Spinal cord (tissue), 9 donors: ENCODE measurements at regions not wholly inside any gene's neighbourhood (a gene's known extent, or its start where the extent isn't known, plus 50 kb on each side); places are given as distances from the start of the nearest gene placed in this dataset.
A peak's percentile ranks its signal among the peaks of the same experiment; 100 is the strongest.

Experiments used
- DNase-seq, 6 donors: peaks; one replicate each; pipeline versions ENCODE4 v3.0.0 to v3.0.0-alpha.2; 2013 to 2015; ENCODE audit warnings: low spot score in 6 of 6, low read depth in 4 of 6
- H3K27ac ChIP-seq: one replicate; pipeline ENCODE4 v1.5.1; 2013; ENCODE audit warnings: low read depth, low read length, control low read depth
- H3K27me3 ChIP-seq: one replicate; pipeline ENCODE4 v1.6.1; 2013; ENCODE audit warnings: low read length; ENCODE audit not compliant: control insufficient read depth, insufficient read depth
- H3K36me3 ChIP-seq: one replicate; pipeline ENCODE4 v1.6.1; 2013; ENCODE audit warnings: low read length; ENCODE audit not compliant: control insufficient read depth, insufficient read depth
- H3K4me1 ChIP-seq: one replicate; pipeline ENCODE4 v1.6.1; 2013; ENCODE audit warnings: low read length; ENCODE audit not compliant: control insufficient read depth, insufficient read depth
- H3K4me3 ChIP-seq: one replicate; pipeline ENCODE4 v1.5.1; 2013; ENCODE audit warnings: low read depth, low read length, control low read depth
- H3K9me3 ChIP-seq: one replicate; pipeline ENCODE4 v1.6.1; 2013; ENCODE audit warnings: low read length; ENCODE audit not compliant: control insufficient read depth, insufficient read depth
- WGBS: methylation state at CpG from one replicate; pipeline ENCODE4 v1.1.5; 2013; ENCODE audit warnings: missing lambda C conversion rate; ENCODE audit not compliant: insufficient coverage; 5-methylcytosine and 5-hydroxymethylcytosine counted together
- donor health status: healthy.

- DNase-seq, result no peak
- Histone ChIP-seq H3K4me3 (no peak overlapping the region), H3K36me3 (no peaks in the 10 kb centered on the region), H3K4me1 (no peaks in the 10 kb centered on the region), H3K27ac (no peak overlapping the region), H3K9me3 (no peaks in the 10 kb centered on the region), H3K27me3 (no peaks in the 10 kb centered on the region)
- no CpG with 5 or more reads among the region's 1 CpG for WGBS
Observed at GRCh38 chr17:14637260-14637659, 336.4 kb downstream of the HS3ST3B1 start.

- H3K27ac ChIP-seq, result no peak overlapping the region
- peak in 1 of 6 donors; percentile 91 for DNase-seq
- no peak overlapping the region for H3K4me3 ChIP-seq
- H3K4me1 ChIP-seq, result no peaks in the 10 kb centered on the region
- H3K36me3 ChIP-seq, result no peaks in the 10 kb centered on the region
- WGBS, result 92% methylated on average over 3 of the region's 4 CpGs
- H3K9me3 ChIP-seq, result no peaks in the 10 kb centered on the region
- H3K27me3 ChIP-seq, result no peaks in the 10 kb centered on the region
Observed at GRCh38 chr17:14630621-14631020, 329.7 kb downstream of the HS3ST3B1 start.

- no peak for DNase-seq
- Histone ChIP-seq H3K27me3 (no peaks in the 10 kb centered on the region), H3K4me3 (no peak overlapping the region), H3K4me1 (no peaks in the 10 kb centered on the region), H3K27ac (no peak overlapping the region), H3K9me3 (no peaks in the 10 kb centered on the region), H3K36me3 (no peaks in the 10 kb centered on the region)
- WGBS, result no CpG with 5 or more reads among the region's 3 CpGs
Observed at GRCh38 chr17:14630046-14630445, 329.2 kb downstream of the HS3ST3B1 start.

- H3K4me3 ChIP-seq, result no peak overlapping the region
- 50% methylated on average over 2 of the region's 5 CpGs for WGBS
- no peaks in the 10 kb centered on the region for H3K27me3 ChIP-seq
- H3K36me3 ChIP-seq, result no peaks in the 10 kb centered on the region
- no peaks in the 10 kb centered on the region for H3K9me3 ChIP-seq
- peaks cover 4% of the 10 kb centered on the region for H3K4me1 ChIP-seq
- no peak overlapping the region for H3K27ac ChIP-seq
- peak in 1 of 6 donors; percentile 80 for DNase-seq
Observed at GRCh38 chr17:14622615-14623101, 321.8 kb downstream of the HS3ST3B1 start.

GRCh38 chr17:14621826-14622614 is 321.1 kb downstream of the HS3ST3B1 start:
- peak in 1 of 6 donors; percentile 11 for DNase-seq
- Histone ChIP-seq H3K4me1 (peaks cover 4% of the 10 kb centered on the region), H3K36me3 (no peaks in the 10 kb centered on the region), H3K4me3 (no peak overlapping the region), H3K27ac (no peak overlapping the region), H3K9me3 (no peaks in the 10 kb centered on the region), H3K27me3 (no peaks in the 10 kb centered on the region)
- WGBS, result 48% methylated on average over 7 of the region's 13 CpGs

GRCh38 chr17:14619821-14620220 is 318.9 kb downstream of the HS3ST3B1 start:
- no peak for DNase-seq
- H3K27me3 ChIP-seq, result no peaks in the 10 kb centered on the region
- H3K9me3 ChIP-seq, result no peaks in the 10 kb centered on the region
- H3K4me1 ChIP-seq, result peaks cover 4% of the 10 kb centered on the region
- no peaks in the 10 kb centered on the region for H3K36me3 ChIP-seq
- no CpG with 5 or more reads among the region's 4 CpGs for WGBS
- no peak overlapping the region for H3K27ac ChIP-seq
- no peak overlapping the region for H3K4me3 ChIP-seq

GRCh38 chr17:14616528-14616927 is 315.6 kb downstream of the HS3ST3B1 start:
- Histone ChIP-seq H3K9me3 (no peaks in the 10 kb centered on the region), H3K4me1 (no peaks in the 10 kb centered on the region), H3K27ac (no peak overlapping the region), H3K36me3 (no peaks in the 10 kb centered on the region), H3K27me3 (no peaks in the 10 kb centered on the region), H3K4me3 (no peak overlapping the region)
- WGBS, result no CpG with 5 or more reads among the region's 2 CpGs
- DNase-seq, result no peak

GRCh38 chr17:14605267-14605599 is 304.4 kb downstream of the HS3ST3B1 start:
- WGBS, result 78% methylated on average over 5 of the region's 5 CpGs
- no peak overlapping the region for H3K4me3 ChIP-seq
- peak in 1 of 6 donors; percentile 13 for DNase-seq
- H3K4me1 ChIP-seq, result no peaks in the 10 kb centered on the region
- H3K27me3 ChIP-seq, result no peaks in the 10 kb centered on the region
- H3K27ac ChIP-seq, result no peak overlapping the region
- H3K36me3 ChIP-seq, result no peaks in the 10 kb centered on the region
- H3K9me3 ChIP-seq, result no peaks in the 10 kb centered on the region

GRCh38 chr17:14604591-14605266 is 303.8 kb downstream of the HS3ST3B1 start:
- Histone ChIP-seq H3K27me3 (no peaks in the 10 kb centered on the region), H3K27ac (no peak overlapping the region), H3K4me3 (no peak overlapping the region), H3K4me1 (no peaks in the 10 kb centered on the region), H3K9me3 (no peaks in the 10 kb centered on the region), H3K36me3 (no peaks in the 10 kb centered on the region)
- DNase-seq, result no peak
- 62% methylated on average over 8 of the region's 9 CpGs for WGBS

- Histone ChIP-seq H3K4me3 (no peak overlapping the region), H3K36me3 (no peaks in the 10 kb centered on the region), H3K27ac (no peak overlapping the region), H3K27me3 (no peaks in the 10 kb centered on the region), H3K4me1 (no peaks in the 10 kb centered on the region), H3K9me3 (no peaks in the 10 kb centered on the region)
- WGBS, result 93% methylated on average over 3 of the region's 4 CpGs
- no peak for DNase-seq
Observed at GRCh38 chr17:14596224-14596623, 295.3 kb downstream of the HS3ST3B1 start.
